Astrocyte of the cerebellum (primary cell): ENCODE measurements at regions not wholly inside any gene's neighbourhood (a gene's known extent, or its start where the extent isn't known, plus 50 kb on each side); places are given as distances from the start of the nearest gene placed in this dataset.

Experiments
- DNase-seq: peaks from one replicate; pipeline ENCODE4 v3.0.0-alpha.2; 2011; ENCODE audit warnings: low read depth
- H3K4me3 ChIP-seq: 2 replicates; pipeline ENCODE4 v1.5.1; 2011; ENCODE audit warnings: mild to moderate bottlenecking, low read depth, low read length, moderate library complexity
- in situ Hi-C: cut with HindIII; loops from 2 replicates; pipeline ENCODE4 v1.10.0; 2017; ENCODE audit warnings: low sequenced_read_pairs
- TF ChIP-seq, protein P1 (sequence below): IDR thresholded peaks from 2 replicates; pipeline ENCODE4 v1.5.1; 2012; ENCODE audit warnings: low read length, low read depth, moderate library complexity, mild to moderate bottlenecking; ENCODE audit errors: missing control alignments

DNA sequence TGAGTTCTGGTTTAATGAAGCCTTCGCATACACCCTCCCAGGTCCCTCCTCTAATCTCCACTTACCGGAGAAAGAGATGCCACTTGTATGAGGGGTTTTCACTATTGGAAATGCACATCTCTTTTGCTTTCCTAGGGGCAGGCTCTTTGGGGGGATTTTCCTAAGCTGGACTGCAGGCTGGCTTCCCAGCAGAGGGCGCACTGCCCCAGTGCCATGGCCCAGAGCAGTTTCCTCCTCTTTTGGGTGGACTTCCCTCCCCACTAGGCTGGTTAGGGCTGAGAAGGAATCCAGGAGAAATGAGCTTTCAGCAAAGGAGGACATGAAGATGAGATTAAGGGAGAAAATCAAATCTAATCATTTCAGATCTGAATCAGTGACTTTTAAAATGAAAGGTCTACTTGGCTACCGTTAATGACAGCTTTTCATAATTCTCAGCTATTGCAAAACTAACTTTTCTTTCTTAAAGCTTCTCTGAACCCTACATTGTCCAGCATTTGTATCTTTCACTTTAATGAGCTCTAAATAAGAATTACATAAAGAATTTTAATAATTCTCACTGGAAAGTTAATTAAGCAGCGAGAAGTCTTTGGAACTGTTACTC, 784.1 kb upstream of the FANCL start:
- TF ChIP-seq, protein P1, sequence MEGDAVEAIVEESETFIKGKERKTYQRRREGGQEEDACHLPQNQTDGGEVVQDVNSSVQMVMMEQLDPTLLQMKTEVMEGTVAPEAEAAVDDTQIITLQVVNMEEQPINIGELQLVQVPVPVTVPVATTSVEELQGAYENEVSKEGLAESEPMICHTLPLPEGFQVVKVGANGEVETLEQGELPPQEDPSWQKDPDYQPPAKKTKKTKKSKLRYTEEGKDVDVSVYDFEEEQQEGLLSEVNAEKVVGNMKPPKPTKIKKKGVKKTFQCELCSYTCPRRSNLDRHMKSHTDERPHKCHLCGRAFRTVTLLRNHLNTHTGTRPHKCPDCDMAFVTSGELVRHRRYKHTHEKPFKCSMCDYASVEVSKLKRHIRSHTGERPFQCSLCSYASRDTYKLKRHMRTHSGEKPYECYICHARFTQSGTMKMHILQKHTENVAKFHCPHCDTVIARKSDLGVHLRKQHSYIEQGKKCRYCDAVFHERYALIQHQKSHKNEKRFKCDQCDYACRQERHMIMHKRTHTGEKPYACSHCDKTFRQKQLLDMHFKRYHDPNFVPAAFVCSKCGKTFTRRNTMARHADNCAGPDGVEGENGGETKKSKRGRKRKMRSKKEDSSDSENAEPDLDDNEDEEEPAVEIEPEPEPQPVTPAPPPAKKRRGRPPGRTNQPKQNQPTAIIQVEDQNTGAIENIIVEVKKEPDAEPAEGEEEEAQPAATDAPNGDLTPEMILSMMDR: peak; percentile 79
- DNase-seq: no peak
- in situ Hi-C loops: no loop called here
- no peak overlapping the region for H3K4me3 ChIP-seq

DNA sequence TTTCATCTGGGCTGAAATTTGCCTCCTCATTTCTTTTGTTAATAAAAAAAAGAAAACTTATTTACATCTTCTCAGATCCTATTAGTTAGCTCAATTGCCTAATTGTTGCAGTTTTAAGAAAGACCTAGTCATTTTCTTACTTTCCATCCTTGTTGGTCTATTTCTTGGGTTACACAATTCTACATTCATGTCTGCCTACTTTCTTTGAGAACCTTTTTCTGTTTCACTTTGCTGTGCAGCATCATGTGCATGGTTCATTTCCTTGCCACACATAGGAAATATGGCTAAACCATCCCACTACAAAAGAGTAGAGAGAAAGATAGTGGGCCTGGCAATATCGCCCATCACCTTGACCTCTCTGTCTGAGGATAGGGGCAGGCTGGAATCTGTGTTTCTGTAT, 780.7 kb upstream of the FANCL start:
- in situ Hi-C loops: no loop called here
- DNase-seq: no peak
- TF ChIP-seq, protein P1: no peak
- H3K4me3 ChIP-seq: no peak overlapping the region

DNA sequence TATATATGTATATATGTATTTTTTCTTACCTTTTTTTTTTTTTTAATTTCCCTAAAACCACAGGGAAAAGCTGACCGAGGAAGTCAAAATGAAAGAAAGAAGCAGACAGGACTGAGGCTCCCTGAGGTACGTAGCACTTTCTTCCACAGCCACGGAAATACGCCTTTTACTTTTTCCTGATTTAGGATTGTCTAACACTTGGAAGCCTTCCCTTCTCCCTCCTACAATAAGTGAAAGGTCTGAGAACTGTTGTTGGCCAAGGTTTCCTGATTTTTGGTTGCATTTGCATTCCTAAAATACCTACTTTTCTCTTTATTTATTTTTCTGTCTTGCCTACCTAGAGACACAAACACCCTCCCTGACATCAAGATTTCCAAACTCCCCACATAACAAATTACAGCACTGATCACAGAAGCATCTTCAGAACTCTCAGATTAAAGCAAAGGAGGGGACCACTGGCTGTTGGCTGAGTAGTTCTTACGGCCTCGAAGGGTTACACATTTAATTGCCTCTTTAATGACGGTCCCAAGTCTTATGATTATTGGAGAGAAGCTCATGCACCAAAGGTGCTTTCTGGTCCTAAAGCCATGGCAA, 778.5 kb upstream of the FANCL start:
- TF ChIP-seq, protein P1: no peak
- no peak overlapping the region for H3K4me3 ChIP-seq
- no peak for DNase-seq
- in situ Hi-C loops: no loop called here

DNA sequence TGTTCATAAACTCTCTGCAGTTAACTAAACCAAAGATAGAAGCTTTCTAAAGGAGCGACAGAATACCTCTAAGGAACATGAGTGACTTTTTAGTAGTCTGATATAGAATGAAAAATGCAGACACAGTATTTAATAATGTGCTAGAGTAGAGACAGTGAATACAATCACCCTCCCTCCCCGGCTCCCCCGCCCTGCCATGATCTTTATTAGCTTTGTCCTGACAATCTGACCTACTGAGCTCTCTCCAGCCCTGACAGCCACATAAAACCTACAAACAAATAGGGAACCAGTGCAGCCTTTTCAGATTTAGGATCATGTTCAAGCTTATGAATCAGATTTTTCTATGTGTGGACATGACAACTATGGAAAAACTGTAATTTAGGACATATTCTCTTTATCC, 777.6 kb upstream of the FANCL start:
- no peak for DNase-seq
- no peak overlapping the region for H3K4me3 ChIP-seq
- in situ Hi-C loops: no loop called here
- TF ChIP-seq, protein P1: no peak

DNA sequence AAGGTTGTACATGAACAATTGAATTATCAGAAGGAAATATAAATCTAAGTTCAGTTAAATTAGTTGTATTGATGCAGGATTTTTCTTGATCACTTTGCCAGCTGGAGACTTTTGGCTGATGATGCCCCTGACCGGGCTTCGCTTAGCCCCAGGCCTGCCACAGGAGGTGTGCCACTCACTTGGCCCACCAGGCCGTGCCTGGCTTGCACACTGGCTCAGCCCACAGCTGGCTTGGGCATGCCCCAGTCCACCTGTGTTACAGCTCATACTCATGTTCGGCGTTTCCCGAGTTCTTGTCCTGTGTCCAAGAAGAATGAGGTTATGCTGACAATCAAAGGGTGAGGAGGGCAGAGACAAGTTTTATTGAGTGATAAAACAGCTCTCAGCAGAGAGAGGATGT, 773.9 kb upstream of the FANCL start:
- TF ChIP-seq, protein P1: no peak
- H3K4me3 ChIP-seq: no peak overlapping the region
- no peak for DNase-seq
- in situ Hi-C loops: no loop called here

DNA sequence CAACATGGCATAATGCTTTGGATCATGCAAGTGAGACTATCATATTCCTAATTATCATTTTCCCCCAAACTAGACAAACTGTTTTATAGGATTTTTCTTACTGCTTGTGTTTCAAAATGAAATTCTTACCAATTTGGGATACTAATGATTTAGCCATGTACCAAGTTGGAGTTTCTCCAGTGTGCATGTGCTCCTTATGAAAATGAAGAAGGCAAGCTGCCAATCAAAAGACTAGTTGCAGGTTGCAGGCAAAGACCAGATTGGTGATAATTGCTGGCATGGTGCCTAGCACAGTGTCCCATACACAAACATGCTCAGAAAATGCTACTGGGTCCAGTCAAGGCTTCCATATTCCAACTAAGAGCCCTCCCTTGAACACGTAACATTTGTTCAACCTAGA, 771.8 kb upstream of the FANCL start:
- no peak overlapping the region for H3K4me3 ChIP-seq
- DNase-seq: no peak
- in situ Hi-C loops: no loop called here
- TF ChIP-seq, protein P1: no peak
